OCI-LY1 (cell line): ENCODE measurements at regions not wholly inside any gene's neighbourhood (a gene's known extent, or its start where the extent isn't known, plus 50 kb on each side); places are given as distances from the start of the nearest gene placed in this dataset.

Experiments used
- H2AFZ ChIP-seq: fragments of 200-600 bp; sonication (generic), shearing (Covaris generic); 2 replicates; pipeline ENCODE4 v1.6.0; 2014; ENCODE audit warnings: antibody characterized with exemption, mild to moderate bottlenecking, low read length
- H3F3A ChIP-seq: fragments of 200-600 bp; sonication (generic), shearing (Covaris generic); 2 replicates; pipeline ENCODE4 v1.6.0; 2014; ENCODE audit warnings: mild to moderate bottlenecking, antibody characterized with exemption, low read length, moderate library complexity; ENCODE audit not compliant: insufficient read depth
- H3K27ac ChIP-seq: fragments of 200-600 bp; sonication (generic); 2 replicates; pipeline ENCODE4 v1.5.1; 2014; ENCODE audit warnings: low read length, mixed run types, mild to moderate bottlenecking, low read depth; ENCODE audit not compliant: poor library complexity, severe bottlenecking
- H3K27me3 ChIP-seq: fragments of 200-600 bp; sonication (generic); 2 replicates; pipeline ENCODE4 v1.6.0; 2014; ENCODE audit warnings: antibody characterized with exemption, mild to moderate bottlenecking, low read length, moderate library complexity; ENCODE audit not compliant: insufficient read depth
- H3K36me3 ChIP-seq: fragments of 200-600 bp; sonication (generic); 2 replicates; pipeline ENCODE4 v1.6.1; 2014; ENCODE audit warnings: mild to moderate bottlenecking, antibody characterized with exemption, low read length, moderate library complexity, mixed read lengths; ENCODE audit not compliant: insufficient read depth
- H3K4me1 ChIP-seq: fragments of 200-600 bp; sonication (generic); 2 replicates; pipeline ENCODE4 v1.5.1; 2014; ENCODE audit warnings: mild to moderate bottlenecking, low read length, moderate library complexity; ENCODE audit not compliant: insufficient read depth, severe bottlenecking
- H3K4me2 ChIP-seq: fragments of 200-600 bp; sonication (generic), shearing (Covaris generic); 2 replicates; pipeline ENCODE4 v1.6.1; 2014; ENCODE audit warnings: low read length
- H3K4me3 ChIP-seq: fragments of 200-600 bp; sonication (generic); 2 replicates; pipeline ENCODE4 v1.5.1; 2014; ENCODE audit warnings: low read length, low read depth, mild to moderate bottlenecking, mixed read lengths; ENCODE audit not compliant: poor library complexity, severe bottlenecking
- H3K79me2 ChIP-seq: fragments of 200-600 bp; shearing (Covaris generic); 2 replicates; pipeline ENCODE4 v1.6.1; 2016; ENCODE audit warnings: mixed run types, low read length, mixed read lengths; ENCODE audit not compliant: insufficient read depth
- H3K9ac ChIP-seq: fragments of 200-600 bp; sonication (generic), shearing (Covaris generic); 2 replicates; pipeline ENCODE4 v1.6.1; 2014; ENCODE audit warnings: mild to moderate bottlenecking, low read length, mixed read lengths
- H3K9me2 ChIP-seq: fragments of 200-600 bp; sonication (generic), shearing (Covaris generic); 2 replicates; pipeline ENCODE4 v1.6.1; 2014; ENCODE audit warnings: low read depth, mild to moderate bottlenecking, low read length, mixed read lengths
- H3K9me3 ChIP-seq: fragments of 200-600 bp; shearing (Covaris generic); 2 replicates; pipeline ENCODE4 v1.6.1; 2014; ENCODE audit warnings: low read length, mixed read lengths
- H4K20me1 ChIP-seq: fragments of 200-600 bp; sonication (generic), shearing (Covaris generic); 2 replicates; pipeline ENCODE4 v1.6.0; 2016; ENCODE audit warnings: mild to moderate bottlenecking, low read length; ENCODE audit not compliant: insufficient read depth
- EZH2 ChIP-seq: fragments of 200-600 bp; sonication (generic), shearing (Covaris generic); IDR thresholded peaks from 2 replicates; pipeline ENCODE4 v1.8.0; 2017; ENCODE audit warnings: borderline replicate concordance, mixed run types, mild to moderate bottlenecking, antibody characterized with exemption, low read length, moderate library complexity, mixed read lengths
- TF ChIP-seq, protein P1 (sequence below): fragments of 200-600 bp; sonication (generic), shearing (Covaris generic); IDR thresholded peaks from 2 replicates; pipeline ENCODE4 v1.5.1; 2017; ENCODE audit warnings: mild to moderate bottlenecking, antibody characterized with exemption, low read length, moderate library complexity, mixed read lengths

- Histone ChIP-seq H3K4me3 (no peak overlapping the region), H3K9ac (no peak overlapping the region), H3K9me2 (no peaks in the 10 kb centered on the region), H2AFZ (no peak overlapping the region), H3K4me2 (no peak overlapping the region), H3K36me3 (no peaks in the 10 kb centered on the region), H3K9me3 (no peaks in the 10 kb centered on the region), H3K79me2 (no peaks in the 10 kb centered on the region), H3K27ac (no peak overlapping the region), H3K4me1 (no peaks in the 10 kb centered on the region), H3F3A (no peaks in the 10 kb centered on the region), H3K27me3 (no peaks in the 10 kb centered on the region), H4K20me1 (no peaks in the 10 kb centered on the region)
- TF ChIP-seq EZH2 = no peak
- TF ChIP-seq, protein P1, sequence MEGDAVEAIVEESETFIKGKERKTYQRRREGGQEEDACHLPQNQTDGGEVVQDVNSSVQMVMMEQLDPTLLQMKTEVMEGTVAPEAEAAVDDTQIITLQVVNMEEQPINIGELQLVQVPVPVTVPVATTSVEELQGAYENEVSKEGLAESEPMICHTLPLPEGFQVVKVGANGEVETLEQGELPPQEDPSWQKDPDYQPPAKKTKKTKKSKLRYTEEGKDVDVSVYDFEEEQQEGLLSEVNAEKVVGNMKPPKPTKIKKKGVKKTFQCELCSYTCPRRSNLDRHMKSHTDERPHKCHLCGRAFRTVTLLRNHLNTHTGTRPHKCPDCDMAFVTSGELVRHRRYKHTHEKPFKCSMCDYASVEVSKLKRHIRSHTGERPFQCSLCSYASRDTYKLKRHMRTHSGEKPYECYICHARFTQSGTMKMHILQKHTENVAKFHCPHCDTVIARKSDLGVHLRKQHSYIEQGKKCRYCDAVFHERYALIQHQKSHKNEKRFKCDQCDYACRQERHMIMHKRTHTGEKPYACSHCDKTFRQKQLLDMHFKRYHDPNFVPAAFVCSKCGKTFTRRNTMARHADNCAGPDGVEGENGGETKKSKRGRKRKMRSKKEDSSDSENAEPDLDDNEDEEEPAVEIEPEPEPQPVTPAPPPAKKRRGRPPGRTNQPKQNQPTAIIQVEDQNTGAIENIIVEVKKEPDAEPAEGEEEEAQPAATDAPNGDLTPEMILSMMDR = no peak
These were observed 143.6 kb upstream of the PITX1 start for GRCh38 chr5:135177591-135177990.

DNA sequence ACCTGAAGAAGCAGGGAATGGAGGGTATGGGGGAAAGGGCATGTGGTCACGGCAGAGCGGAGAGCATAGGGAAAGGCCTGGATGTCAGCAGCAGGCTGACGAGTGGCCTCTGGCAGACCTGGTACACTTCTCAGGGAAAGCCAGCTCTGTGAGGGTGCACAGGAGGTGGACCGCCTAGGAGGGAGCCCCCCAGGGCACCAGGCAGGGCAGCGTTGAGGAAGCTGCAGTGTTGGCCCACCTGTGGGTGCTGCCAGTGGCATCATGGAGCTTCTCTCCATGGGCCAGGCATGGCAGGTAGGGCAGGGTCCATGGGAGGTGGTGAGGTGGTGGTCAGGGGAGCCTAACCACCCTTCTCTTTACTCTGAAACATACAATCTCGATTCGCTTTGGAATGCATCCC, 143.0 kb upstream of the PITX1 start:
- no peak overlapping the region for H2AFZ ChIP-seq
- no peaks in the 10 kb centered on the region for H3K79me2 ChIP-seq
- H4K20me1 ChIP-seq = no peaks in the 10 kb centered on the region
- no peaks in the 10 kb centered on the region for H3K4me1 ChIP-seq
- H3K9ac ChIP-seq = no peak overlapping the region
- H3K27ac ChIP-seq = no peak overlapping the region
- H3K4me2 ChIP-seq = no peak overlapping the region
- H3K9me3 ChIP-seq = no peaks in the 10 kb centered on the region
- no peak for TF ChIP-seq EZH2
- TF ChIP-seq, protein P1 = no peak
- H3K4me3 ChIP-seq = no peak overlapping the region
- no peaks in the 10 kb centered on the region for H3K9me2 ChIP-seq
- no peaks in the 10 kb centered on the region for H3K36me3 ChIP-seq
- no peaks in the 10 kb centered on the region for H3K27me3 ChIP-seq
- no peaks in the 10 kb centered on the region for H3F3A ChIP-seq

DNA sequence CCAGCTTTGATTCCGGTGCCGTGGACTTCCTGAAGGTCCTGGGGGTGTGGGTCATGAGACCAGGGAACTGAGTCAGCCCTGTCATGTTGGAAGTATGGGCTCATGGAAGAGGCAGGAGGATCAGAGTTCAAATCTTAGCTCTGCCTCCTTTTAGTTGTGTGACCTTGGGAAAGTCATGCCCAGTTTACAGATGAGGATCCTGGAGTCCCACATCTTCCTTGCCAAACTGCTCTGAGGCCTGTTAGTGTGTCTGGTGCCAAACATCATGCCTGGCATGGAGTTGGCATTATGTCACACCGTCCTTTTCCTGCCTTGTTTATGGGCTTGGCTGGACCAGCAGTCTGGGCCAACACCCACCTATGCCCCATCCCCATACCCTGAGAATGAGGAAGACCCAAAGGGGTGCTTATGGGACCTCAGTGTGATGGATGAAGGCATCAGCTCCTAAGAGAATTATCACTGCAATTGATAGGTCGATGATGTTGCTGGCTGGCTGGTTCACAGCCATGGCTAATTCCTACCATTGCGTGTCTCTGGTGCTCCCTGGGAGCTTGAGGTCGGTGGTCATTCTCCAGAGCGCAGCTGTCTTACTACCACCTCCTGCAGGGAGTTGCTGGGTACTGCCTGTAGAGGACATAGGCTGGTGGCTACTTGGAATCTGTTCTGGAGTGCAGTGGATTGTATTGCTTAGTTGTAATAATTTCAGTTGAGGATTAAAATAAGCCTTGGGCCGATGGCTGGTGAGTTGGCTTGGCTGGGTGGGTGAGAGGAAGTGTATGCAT, 140.5 kb upstream of the PITX1 start:
- no peaks in the 10 kb centered on the region for H3K4me1 ChIP-seq
- TF ChIP-seq, protein P1 = no peak
- no peak for TF ChIP-seq EZH2
- H3K4me2 ChIP-seq = no peak overlapping the region
- H3K36me3 ChIP-seq = no peaks in the 10 kb centered on the region
- H3K79me2 ChIP-seq = no peaks in the 10 kb centered on the region
- H2AFZ ChIP-seq = no peak overlapping the region
- no peak overlapping the region for H3K4me3 ChIP-seq
- H3K9me3 ChIP-seq = no peaks in the 10 kb centered on the region
- H3K27ac ChIP-seq = no peak overlapping the region
- no peaks in the 10 kb centered on the region for H3F3A ChIP-seq
- H4K20me1 ChIP-seq = no peaks in the 10 kb centered on the region
- peaks cover 4% of the 10 kb centered on the region; the same call in 1 of the 2 replicates for H3K27me3 ChIP-seq
- no peaks in the 10 kb centered on the region for H3K9me2 ChIP-seq
- H3K9ac ChIP-seq = no peak overlapping the region
